Breast epithelium (tissue), 4 donors: ENCODE measurements at regions not wholly inside any gene's neighbourhood (a gene's known extent, or its start where the extent isn't known, plus 50 kb on each side); places are given as distances from the start of the nearest gene placed in this dataset.
A peak's percentile ranks its signal among the peaks of the same experiment; 100 is the strongest.

Experiments
- DNase-seq, 2 donors: peaks; one replicate each; pipeline ENCODE4 v3.0.0-alpha.2; 2019; ENCODE audit warnings: low spot score in 2 of 2
- H3K27ac ChIP-seq, 2 donors: fragments of 200-600 bp; sonication (generic) in 1 of 2; one replicate each; pipeline ENCODE4 v1.5.1; 2016 to 2019; ENCODE audit warnings: mild to moderate bottlenecking in 1 of 2
- H3K27me3 ChIP-seq, 2 donors: fragments of 200-600 bp; sonication (generic) in 1 of 2; one replicate each; pipeline versions ENCODE4 v1.5.1 to v1.6.0; 2017 to 2019; ENCODE audit warnings: control low read depth in 1 of 2, mild to moderate bottlenecking in 1 of 2
- H3K36me3 ChIP-seq: fragments of 200-600 bp; one replicate; pipeline ENCODE4 v1.5.1; 2019
- H3K4me1 ChIP-seq, 2 donors: fragments of 200-600 bp; sonication (generic); one replicate each; pipeline ENCODE4 v1.5.1; 2016 to 2019; ENCODE audit warnings: control low read depth in 1 of 2
- H3K4me3 ChIP-seq, 3 donors: fragments of 200-600 bp; sonication (generic); 1 replicate in 2 of 3; 2 replicates in 1 of 3; pipeline ENCODE4 v1.5.1; 2016 to 2019; ENCODE audit warnings: mild to moderate bottlenecking in 3 of 3, moderate library complexity in 2 of 3
- H3K9me3 ChIP-seq, 2 donors: fragments of 200-600 bp; sonication (generic) in 1 of 2; one replicate each; pipeline ENCODE4 v1.5.1; 2016 to 2019; ENCODE audit warnings: control low read depth in 1 of 2
- CTCF ChIP-seq, 3 donors: fragments of 450-650 bp; IDR thresholded peaks; one replicate each; pipeline ENCODE4 v1.5.1; 2016 to 2017; ENCODE audit warnings: antibody characterized with exemption in 3 of 3, mild to moderate bottlenecking in 3 of 3, moderate library complexity in 3 of 3
- POLR2A ChIP-seq: fragments of 450-650 bp; IDR thresholded peaks from one replicate; pipeline ENCODE4 v1.6.1; 2016; ENCODE audit warnings: antibody characterized with exemption, mild to moderate bottlenecking, moderate library complexity
- POLR2AphosphoS5 ChIP-seq, 3 donors: sonication (generic); formaldehyde crosslinking; IDR thresholded peaks; one replicate each; pipeline ENCODE4 v1.6.1; 2017; ENCODE audit warnings: antibody characterized with exemption in 3 of 3
- intact Hi-C: fragments of 100-400 bp; cut with DNase I; formaldehyde crosslinking; loops from one replicate; pipeline ENCODE4 v1.15.1; 2023; ENCODE audit warnings: low total_unique reads

- no peaks in the 10 kb centered on the region for H3K36me3 ChIP-seq
- no peak overlapping the region for H3K4me3 ChIP-seq
- H3K27ac ChIP-seq, result no peak overlapping the region
- no peaks in the 10 kb centered on the region for H3K4me1 ChIP-seq
- no peaks in the 10 kb centered on the region for H3K27me3 ChIP-seq
- intact Hi-C loops, result loop anchor here (1.0 kb wide), 1 partner anchor 16 kb away; no protein-coding TSS in a partner anchor
- no peak for DNase-seq
- TF ChIP-seq POLR2AphosphoS5 (IDR thresholded peaks at IDR 0.05) (no peak), CTCF (IDR thresholded peaks at IDR 0.05) (no peak), POLR2A (no peak)
- no peaks in the 10 kb centered on the region for H3K9me3 ChIP-seq
Observed at GRCh38 chr4:124044330-124044729, 647.7 kb downstream of the SPRY1 start.

- Histone ChIP-seq H3K4me1 (no peaks in the 10 kb centered on the region), H3K36me3 (no peaks in the 10 kb centered on the region), H3K27me3 (no peaks in the 10 kb centered on the region), H3K9me3 (no peaks in the 10 kb centered on the region), H3K4me3 (no peak overlapping the region), H3K27ac (no peak overlapping the region)
- no peak for DNase-seq
- no peak for TF ChIP-seq POLR2A
- TF ChIP-seq CTCF (IDR thresholded peaks at IDR 0.05), result no peak
- no peak for TF ChIP-seq POLR2AphosphoS5 (IDR thresholded peaks at IDR 0.05)
- intact Hi-C loops, result loop anchor here (1.0 kb wide), 1 partner anchor 17 kb away; no protein-coding TSS in a partner anchor
Observed at GRCh38 chr4:124044867-124045266, 648.3 kb downstream of the SPRY1 start.

- no peak for TF ChIP-seq CTCF (IDR thresholded peaks at IDR 0.05)
- TF ChIP-seq POLR2AphosphoS5 (IDR thresholded peaks at IDR 0.05), result no peak
- no peak for TF ChIP-seq POLR2A
- Histone ChIP-seq H3K9me3 (no peaks in the 10 kb centered on the region), H3K27ac (no peak overlapping the region)
Observed at GRCh38 chr4:124046190-124046589, 649.6 kb downstream of the SPRY1 start.

GRCh38 chr4:124053872-124054538, 657.4 kb downstream of the SPRY1 start:
- DNase-seq, result no peak
- Histone ChIP-seq H3K9me3 (no peaks in the 10 kb centered on the region), H3K4me1 (no peaks in the 10 kb centered on the region), H3K4me3 (no peak overlapping the region), H3K27me3 (no peaks in the 10 kb centered on the region), H3K36me3 (no peaks in the 10 kb centered on the region), H3K27ac (peak overlapping the region; percentile 14 to 20)
- intact Hi-C loops, result no loop called here
- no peak for TF ChIP-seq POLR2AphosphoS5 (IDR thresholded peaks at IDR 0.05)
- TF ChIP-seq CTCF (IDR thresholded peaks at IDR 0.05), result no peak
- no peak for TF ChIP-seq POLR2A

More at GRCh38 chr4:124046190-124046589, 649.6 kb downstream of the SPRY1 start:
- Histone ChIP-seq H3K4me3 (no peak overlapping the region), H3K36me3 (no peaks in the 10 kb centered on the region), H3K4me1 (no peaks in the 10 kb centered on the region), H3K27me3 (no peaks in the 10 kb centered on the region)
- intact Hi-C loops, result no loop called here
- no peak for DNase-seq

- Histone ChIP-seq H3K4me1 (no peaks in the 10 kb centered on the region), H3K4me3 (no peak overlapping the region), H3K36me3 (no peaks in the 10 kb centered on the region), H3K9me3 (no peaks in the 10 kb centered on the region), H3K27ac (no peak overlapping the region), H3K27me3 (no peaks in the 10 kb centered on the region)
- no peak for TF ChIP-seq POLR2A
- TF ChIP-seq CTCF (IDR thresholded peaks at IDR 0.05), result no peak
- no peak for TF ChIP-seq POLR2AphosphoS5 (IDR thresholded peaks at IDR 0.05)
- intact Hi-C loops, result no loop called here
- no peak for DNase-seq
Observed at GRCh38 chr4:124055336-124055735, 657.2 kb downstream of the ANKRD50 start.
